DMS153 treated with DMSO at 0.1 percent for 48 hours (cell line): ENCODE measurements at regions not wholly inside any gene's neighbourhood (a gene's known extent, or its start where the extent isn't known, plus 50 kb on each side); places are given as distances from the start of the nearest gene placed in this dataset.

Experiments used
- DNase-seq: peaks from one replicate; lab custom pipeline; 2025; ENCODE audit not compliant: unreplicated experiment; lab: John Stamatoyannopoulos, UW

- DNase-seq = no peak
These were observed 119.8 kb downstream of the BANF2 start for GRCh38 chr20:17819395-17820093.

GRCh38 chr20:17818187-17818586 lies 118.4 kb downstream of the BANF2 start:
- DNase-seq = no peak

DNA sequence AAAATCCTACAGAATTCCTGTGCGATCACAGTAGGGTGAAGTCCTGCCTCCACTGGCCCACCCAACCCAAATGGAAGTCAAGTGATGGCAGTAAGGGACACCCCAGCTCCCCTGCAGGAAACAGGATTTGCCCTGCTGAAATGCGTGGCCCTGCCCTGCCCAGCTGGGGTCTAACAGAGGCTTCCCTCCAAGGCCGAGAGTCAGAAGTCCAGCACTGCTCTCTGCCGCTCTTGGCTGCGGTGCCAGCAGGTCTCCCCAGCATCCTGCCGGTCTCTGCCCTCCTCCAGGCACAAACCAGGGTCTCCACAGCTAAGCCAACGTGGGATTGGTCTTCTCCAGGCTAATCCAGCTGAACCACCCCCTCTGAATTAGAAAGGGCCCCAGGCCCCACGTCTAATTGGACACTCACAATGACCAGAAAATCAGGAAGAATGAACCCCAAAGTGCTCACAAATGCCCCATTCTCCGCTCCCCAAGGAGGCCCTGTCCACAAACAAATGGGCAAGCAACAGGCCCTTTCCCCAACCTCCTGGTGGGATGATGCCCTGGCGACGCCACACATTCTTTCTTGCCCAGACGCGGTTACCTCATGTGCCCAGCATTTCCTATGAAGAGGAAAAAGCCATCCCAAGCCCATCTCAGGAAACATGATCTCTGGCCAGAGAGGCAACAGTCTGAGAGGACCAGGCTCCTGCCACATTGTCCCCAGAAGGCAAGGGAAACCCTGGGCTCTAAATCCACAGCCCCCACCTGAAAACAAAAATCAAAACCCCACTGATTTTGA lies 117.2 kb downstream of the BANF2 start:
- DNase-seq = no peak

DNA sequence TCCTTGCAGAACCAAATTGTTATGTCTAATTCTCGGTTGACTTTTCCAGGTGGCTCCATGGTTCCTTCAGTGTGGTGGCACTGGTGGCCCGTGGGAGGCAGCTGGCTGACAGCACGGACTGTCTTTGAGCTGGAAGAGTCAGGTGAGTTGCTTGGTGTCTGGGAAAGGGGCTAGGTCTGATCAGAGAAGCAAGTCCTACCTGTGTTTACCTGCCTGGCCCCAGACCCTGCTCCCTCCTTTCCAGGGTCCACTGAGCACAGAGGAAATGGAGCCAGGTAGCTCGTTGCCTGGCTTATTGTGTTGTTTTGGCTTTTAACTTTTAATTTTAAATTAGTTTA lies 111.8 kb downstream of the BANF2 start:
- no peak for DNase-seq

- DNase-seq = no peak
These were observed 111.3 kb downstream of the BANF2 start for GRCh38 chr20:17810847-17811627.

GRCh38 chr20:17810062-17810631 lies 110.4 kb downstream of the BANF2 start:
- no peak for DNase-seq

DNA sequence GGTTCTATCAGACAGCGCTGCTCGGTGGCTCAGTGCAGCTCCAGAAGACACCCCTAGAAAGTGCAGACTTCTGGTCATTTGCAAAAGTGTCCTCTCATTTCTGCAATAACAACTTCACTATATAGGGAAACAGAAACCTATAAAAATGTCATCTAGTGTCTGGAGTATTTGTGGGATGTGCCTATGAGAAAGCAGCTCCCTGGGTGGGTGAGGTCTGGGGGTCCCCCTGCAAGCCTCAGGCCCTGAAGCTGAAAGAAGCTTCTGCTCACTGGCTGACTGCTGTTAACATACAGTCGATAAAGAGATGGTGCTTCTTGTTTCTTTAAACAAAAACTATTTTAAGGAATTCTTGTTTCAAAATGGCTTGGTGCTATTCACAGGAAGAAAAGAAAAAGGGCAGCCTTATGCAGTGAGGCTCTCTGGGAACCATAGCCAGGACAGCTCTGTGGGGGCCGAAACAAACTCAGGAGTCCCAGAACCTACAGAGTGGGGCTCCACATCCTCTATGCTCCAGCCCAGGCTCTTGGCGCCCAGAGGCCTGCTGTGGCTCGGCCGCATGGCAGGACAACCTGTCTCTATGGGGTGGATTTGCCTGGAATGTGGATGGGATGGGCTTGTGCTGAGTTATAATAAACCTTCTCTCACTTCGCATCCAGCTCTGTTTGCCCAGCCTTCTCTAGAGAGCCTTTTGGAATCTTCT lies 109.7 kb downstream of the BANF2 start:
- no peak for DNase-seq

DNA sequence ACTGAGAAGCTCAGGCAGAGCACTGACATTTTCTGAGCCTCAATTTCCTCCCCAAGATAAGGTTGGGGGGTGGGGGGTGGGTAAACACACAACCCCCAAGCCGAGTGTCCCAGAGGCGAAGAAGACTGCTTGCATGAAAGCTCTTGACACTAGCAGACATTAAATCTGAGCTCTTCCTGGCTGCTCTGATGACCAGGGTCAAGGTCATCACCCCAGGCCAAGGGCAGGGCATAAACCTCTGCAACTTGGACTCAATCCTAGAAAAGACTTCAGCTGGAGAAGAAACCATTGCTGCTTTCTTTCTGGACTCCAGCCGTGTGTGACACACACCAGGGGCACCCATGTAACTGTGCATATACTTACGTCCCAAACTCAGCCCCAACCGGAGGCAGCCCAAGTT lies 109.0 kb downstream of the BANF2 start:
- no peak for DNase-seq

- DNase-seq = no peak
These were observed 108.6 kb downstream of the BANF2 start for GRCh38 chr20:17808357-17808756.

DNA sequence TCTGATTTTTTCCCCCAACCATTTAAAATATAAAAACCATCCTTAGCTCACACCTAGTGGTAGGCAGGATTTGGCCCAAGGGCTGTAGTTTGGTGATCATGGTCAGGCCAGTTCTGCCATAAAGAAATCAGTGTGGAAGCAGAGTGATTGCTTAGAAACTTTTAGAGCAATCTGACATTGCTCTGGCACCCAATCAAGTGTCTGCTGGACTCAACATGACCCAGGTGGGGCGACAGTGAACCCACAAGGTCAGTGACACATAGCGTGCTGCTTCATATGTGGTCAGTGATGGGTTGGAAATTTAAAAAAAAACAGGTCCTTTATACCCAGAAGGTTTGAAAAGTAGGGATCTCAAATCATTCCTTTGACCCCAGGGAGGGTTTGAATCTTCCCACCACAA lies 107.9 kb downstream of the BANF2 start:
- DNase-seq = no peak

DNA sequence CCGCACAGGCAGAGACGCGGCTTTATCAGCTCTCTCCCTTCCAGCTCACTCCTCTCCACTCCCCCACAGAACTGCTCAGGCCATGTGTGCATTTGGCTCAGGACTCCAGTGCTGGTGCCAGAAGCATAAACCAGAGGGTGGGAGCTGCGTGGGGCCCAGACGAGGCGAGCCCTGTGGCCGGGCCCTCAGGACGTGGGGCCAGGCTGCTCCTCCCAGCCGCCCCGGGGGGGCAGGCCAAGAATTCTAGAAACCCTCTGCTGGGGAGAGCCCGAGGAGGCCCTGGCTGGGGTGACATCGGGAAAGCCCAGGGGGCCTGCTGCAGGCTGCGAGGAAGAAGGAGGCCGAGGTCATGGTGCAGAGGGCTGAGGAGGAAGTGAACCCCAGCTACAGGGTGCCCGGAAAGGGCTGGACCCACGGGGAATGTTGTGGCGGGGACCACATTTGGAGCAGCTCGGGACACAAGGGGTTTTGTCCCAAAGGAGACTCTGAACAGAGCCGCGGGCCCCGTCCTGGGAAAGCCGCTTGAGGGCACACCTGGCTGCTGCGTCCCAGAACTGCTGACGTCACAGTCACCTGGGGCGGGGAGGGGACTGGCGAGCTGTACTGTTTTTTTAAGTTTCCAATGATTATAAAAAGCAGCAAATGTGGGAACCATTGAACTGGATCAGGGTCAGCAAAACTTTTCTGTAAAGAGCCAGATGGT lies 107.1 kb downstream of the BANF2 start:
- no peak for DNase-seq

- DNase-seq = no peak
These were observed 106.3 kb downstream of the BANF2 start for GRCh38 chr20:17806107-17806506.

- DNase-seq = no peak
These were observed 104.0 kb downstream of the BANF2 start for GRCh38 chr20:17803765-17804164.

DNA sequence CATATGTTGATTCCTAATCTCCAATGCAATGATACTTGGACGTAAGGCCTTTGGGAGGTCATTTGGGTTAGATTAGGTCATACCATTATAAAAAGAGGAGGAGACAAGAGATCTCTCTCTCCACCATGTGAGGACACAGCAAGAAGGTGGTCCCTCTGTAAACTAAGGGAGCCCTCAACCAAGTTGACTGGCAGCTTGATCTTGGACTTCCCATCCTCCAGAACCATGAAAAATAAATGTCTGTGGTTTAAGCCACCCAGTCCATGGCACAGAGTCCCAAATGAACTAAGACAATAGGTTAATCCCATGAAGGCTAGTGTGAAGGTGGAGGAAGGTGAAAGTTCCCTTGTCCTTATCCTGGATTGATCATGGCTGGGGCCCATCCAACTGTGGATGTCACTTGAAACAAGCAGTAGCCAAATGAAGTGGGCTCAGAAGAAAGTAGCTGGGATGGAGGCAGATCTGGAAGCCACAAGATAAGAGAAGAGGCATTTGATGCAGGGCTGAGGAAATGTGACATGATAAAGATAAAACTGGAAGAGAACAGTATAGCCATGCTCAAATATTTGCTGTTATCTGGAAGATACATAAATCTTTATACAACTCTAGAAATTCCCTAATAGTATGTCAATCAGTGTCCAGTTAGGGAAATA lies 99.9 kb downstream of the BANF2 start:
- DNase-seq = no peak

DNA sequence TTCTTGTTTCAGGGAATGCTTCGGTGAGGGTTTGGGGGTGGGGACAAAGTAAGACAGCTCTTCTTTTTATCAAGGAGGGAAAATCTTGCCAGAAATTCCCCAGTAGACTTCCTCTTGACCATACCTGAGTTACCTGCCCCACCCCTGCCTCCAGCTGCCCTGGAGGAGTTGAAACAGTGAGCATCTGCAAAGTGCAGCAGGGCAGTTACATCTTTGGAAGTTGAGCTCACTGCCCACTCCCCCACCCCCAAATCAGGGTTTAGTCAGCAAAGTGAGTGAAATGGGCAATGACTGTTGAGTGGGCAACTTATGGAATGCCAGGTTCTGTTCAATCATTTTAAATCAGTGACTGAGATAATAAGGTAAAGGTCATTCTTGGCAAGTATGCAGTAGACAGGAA lies 98.8 kb downstream of the BANF2 start:
- no peak for DNase-seq

DNA sequence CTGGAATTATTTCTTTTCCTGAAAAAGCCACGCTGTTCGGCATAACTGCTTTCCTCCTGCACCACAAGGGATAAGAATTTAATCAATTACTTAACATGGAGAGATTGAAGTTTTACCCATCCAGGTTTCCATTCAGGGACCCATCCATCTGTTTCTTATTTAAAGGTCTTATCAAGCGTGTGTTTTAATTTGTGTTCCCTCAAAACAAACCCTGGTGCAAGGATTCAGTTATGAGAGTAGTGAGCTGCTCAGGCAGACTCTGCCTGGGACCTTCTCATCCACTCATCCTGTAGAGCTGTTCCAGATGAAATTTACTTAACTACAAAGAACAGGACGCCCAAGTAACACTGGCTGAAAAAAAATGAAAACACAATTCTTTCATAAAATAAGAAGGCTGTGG lies 97.8 kb downstream of the BANF2 start:
- DNase-seq = no peak

DNA sequence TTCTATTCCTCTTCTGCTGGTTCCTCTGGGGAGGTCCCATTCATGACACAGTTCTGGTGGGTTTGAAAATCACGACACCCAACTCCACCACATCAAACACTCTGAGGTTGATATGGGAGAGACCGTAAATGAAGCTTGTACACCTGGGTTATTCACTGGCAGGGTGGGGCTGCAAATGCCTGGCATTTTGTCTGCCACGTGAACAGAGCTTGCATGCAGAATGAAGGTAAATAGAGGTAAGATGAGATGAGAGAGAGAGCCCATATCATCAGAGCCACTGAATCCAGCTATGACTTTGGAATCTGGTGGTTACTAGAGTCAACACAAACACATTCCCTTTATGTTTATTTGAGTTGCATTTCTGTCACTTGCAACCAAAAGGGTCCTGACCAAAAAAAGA lies 97.4 kb downstream of the BANF2 start:
- no peak for DNase-seq

GRCh38 chr20:17796091-17796563 lies 96.4 kb downstream of the BANF2 start:
- DNase-seq = no peak

DNA sequence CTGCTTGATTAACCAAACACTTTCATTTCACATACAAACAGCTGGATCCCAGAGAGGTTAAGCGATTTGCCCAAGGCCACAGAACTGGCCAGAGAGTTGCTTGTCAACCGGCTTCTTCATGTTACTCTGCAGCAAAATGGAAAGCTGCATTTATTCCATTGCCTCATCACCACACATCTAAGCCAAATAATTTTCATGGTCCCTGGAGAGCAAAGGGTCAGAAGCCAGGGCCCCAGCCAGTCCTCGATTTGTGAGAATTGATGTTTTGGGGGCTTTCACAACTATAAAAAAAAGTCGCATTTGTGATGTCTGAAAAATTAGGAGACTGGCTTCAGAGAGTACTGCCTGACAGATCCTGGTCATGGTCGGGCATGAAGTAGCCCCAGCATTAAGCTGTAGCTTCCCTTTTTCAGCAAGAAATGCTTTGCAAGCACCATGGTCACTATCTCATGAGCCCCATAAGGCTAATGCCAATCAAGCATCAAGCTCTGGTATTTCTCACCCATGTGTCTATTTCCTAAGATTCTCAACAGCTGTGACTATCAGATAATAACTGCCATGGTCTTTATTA lies 95.8 kb downstream of the BANF2 start:
- no peak for DNase-seq
